PC-9 (cell line): ENCODE measurements at regions not wholly inside any gene's neighbourhood (a gene's known extent, or its start where the extent isn't known, plus 50 kb on each side); places are given as distances from the start of the nearest gene placed in this dataset.

Experiments
- BruUV-seq: library from RNA; stranded (reverse); fragments of 400-500 nt; replicated peaks from 2 replicates; lab custom pipeline; 2021; lab: Mats Ljungman, UMichigan
- CTCF ChIA-PET: fragments of 300-600 bp; sonication (Branson Sonifier 250); formaldehyde crosslinking; loops from one replicate; lab custom pipeline; 2022; ENCODE audit warnings: antibody characterized with exemption; lab: Charles Lee
- POLR2A ChIA-PET: fragments of 300-600 bp; sonication (Branson Sonifier 250); formaldehyde crosslinking; loops from one replicate; lab custom pipeline; 2022; ENCODE audit warnings: antibody characterized with exemption; ENCODE audit not compliant: unreplicated experiment; lab: Charles Lee
- DNase-seq, 2 experiments: peaks; one replicate each; pipeline versions ENCODE4 v3.0.0 to v3.0.0-alpha.2; 2015 to 2022; ENCODE audit warnings: mixed read lengths in 1 of 2
- H2AFZ ChIP-seq: fragments of 200-600 bp; sonication (generic); 2 replicates; pipeline ENCODE4 v1.8.1; 2017; ENCODE audit warnings: antibody characterized with exemption
- H3F3A ChIP-seq: fragments of 200-600 bp; sonication (generic); 2 replicates; pipeline ENCODE4 v1.8.1; 2017; ENCODE audit warnings: antibody characterized with exemption, mild to moderate bottlenecking, low read depth; ENCODE audit not compliant: insufficient read depth
- H3K27ac ChIP-seq: fragments of 200-600 bp; sonication (generic); 2 replicates; pipeline ENCODE4 v1.6.1; 2016; ENCODE audit warnings: mixed run types
- H3K27me3 ChIP-seq: fragments of 200-600 bp; sonication (generic); 2 replicates; pipeline ENCODE4 v1.6.1; 2016; ENCODE audit warnings: low read depth, mixed run types; ENCODE audit not compliant: insufficient read depth
- H3K36me3 ChIP-seq: fragments of 200-600 bp; sonication (generic); 2 replicates; pipeline ENCODE4 v1.6.1; 2016; ENCODE audit warnings: low read depth, mixed run types
- H3K4me1 ChIP-seq: fragments of 200-600 bp; sonication (generic); replicated peaks from 2 replicates; pipeline ENCODE4 v1.6.1; 2016; ENCODE audit warnings: mixed run types; ENCODE audit not compliant: insufficient read depth
- H3K4me2 ChIP-seq: fragments of 200-600 bp; sonication (generic); 2 replicates; pipeline ENCODE4 v1.6.1; 2017; ENCODE audit warnings: mixed run types
- H3K4me3 ChIP-seq: fragments of 200-600 bp; sonication (generic); 2 replicates; pipeline ENCODE4 v1.6.1; 2016; ENCODE audit warnings: mixed run types
- H3K79me2 ChIP-seq: fragments of 200-600 bp; sonication (generic); 2 replicates; pipeline ENCODE4 v1.6.1; 2017; ENCODE audit warnings: low read depth, mixed run types
- H3K9me2 ChIP-seq: fragments of 200-600 bp; sonication (generic); 2 replicates; pipeline ENCODE4 v1.8.1; 2017; ENCODE audit warnings: mild to moderate bottlenecking; ENCODE audit not compliant: insufficient read depth
- H3K9me3 ChIP-seq: fragments of 200-600 bp; sonication (generic); 2 replicates; pipeline ENCODE4 v1.8.1; 2016; ENCODE audit warnings: low read depth; ENCODE audit not compliant: insufficient read depth
- H4K20me1 ChIP-seq: fragments of 200-600 bp; sonication (generic); 2 replicates; pipeline ENCODE4 v1.8.1; 2017; ENCODE audit not compliant: insufficient read depth
- CTCF ChIP-seq: fragments of 200-600 bp; sonication (generic); conservative IDR thresholded peaks from 2 replicates; pipeline ENCODE4 v1.6.1; 2017; ENCODE audit warnings: mixed run types, antibody characterized with exemption, mild to moderate bottlenecking, moderate library complexity
- EZH2 ChIP-seq: fragments of 200-600 bp; sonication (generic); IDR thresholded peaks from 2 replicates; pipeline ENCODE4 v1.8.0; 2017; ENCODE audit warnings: antibody characterized with exemption, low read depth
- intact Hi-C: fragments of 100-400 bp; cut with micrococcal nuclease; formaldehyde crosslinking; loops from one replicate; pipeline ENCODE4 v1.10.0; 2022; ENCODE audit not compliant: unreplicated experiment

DNA sequence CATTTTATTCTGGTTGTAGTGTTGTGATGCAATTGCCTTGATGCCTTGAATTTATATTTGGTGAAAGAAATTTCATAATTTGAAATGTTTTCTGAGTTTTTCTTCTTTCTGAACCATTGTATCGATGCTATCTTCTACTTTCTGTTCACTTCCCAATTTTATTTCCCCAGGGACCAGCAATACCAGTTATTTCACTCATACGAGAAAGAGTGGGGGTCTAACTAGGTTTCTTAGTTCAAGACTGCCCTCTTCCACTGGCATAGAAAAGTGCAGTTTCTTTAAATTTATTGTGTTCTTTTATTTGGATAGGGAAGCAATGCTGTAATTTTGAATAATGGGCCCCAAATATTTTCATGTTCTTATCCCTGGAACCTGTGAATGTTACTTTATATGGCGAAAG is 544.0 kb upstream of the ADGRL3 start:
- POLR2A ChIA-PET: no interaction called here
- H3K27me3 ChIP-seq: no peaks in the 10 kb centered on the region
- no peak overlapping the region for H3K4me2 ChIP-seq
- no peak overlapping the region for H2AFZ ChIP-seq
- no peaks in the 10 kb centered on the region for H3K4me1 ChIP-seq
- no peaks in the 10 kb centered on the region for H3K79me2 ChIP-seq
- BruUV-seq: no TSS peak
- no peak overlapping the region for H3K27ac ChIP-seq
- no peaks in the 10 kb centered on the region for H3K36me3 ChIP-seq
- no peaks in the 10 kb centered on the region for H3K9me2 ChIP-seq
- no peaks in the 10 kb centered on the region for H3K9me3 ChIP-seq
- H3K4me3 ChIP-seq: no peak overlapping the region
- intact Hi-C loops: no loop called here
- H4K20me1 ChIP-seq: no peaks in the 10 kb centered on the region
- TF ChIP-seq CTCF (no peak), EZH2 (no peak)
- no peaks in the 10 kb centered on the region for H3F3A ChIP-seq
- no peak for DNase-seq
- CTCF ChIA-PET: no interaction called here

- no peak for TF ChIP-seq EZH2
- TF ChIP-seq CTCF: no peak
- Histone ChIP-seq H3K79me2 (no peaks in the 10 kb centered on the region), H3F3A (no peaks in the 10 kb centered on the region), H3K36me3 (no peaks in the 10 kb centered on the region), H3K27ac (no peak overlapping the region), H3K4me2 (no peak overlapping the region), H3K9me2 (no peaks in the 10 kb centered on the region), H4K20me1 (no peaks in the 10 kb centered on the region), H2AFZ (no peak overlapping the region), H3K4me3 (no peak overlapping the region), H3K9me3 (no peaks in the 10 kb centered on the region), H3K4me1 (no peaks in the 10 kb centered on the region), H3K27me3 (no peaks in the 10 kb centered on the region)
- no TSS peak for BruUV-seq
- POLR2A ChIA-PET: no interaction called here
- CTCF ChIA-PET: no interaction called here
- DNase-seq: no peak
- intact Hi-C loops: no loop called here
Measured at GRCh38 chr4:60657041-60657440, 543.1 kb upstream of the ADGRL3 start.

GRCh38 chr4:60657807-60658206 is 542.3 kb upstream of the ADGRL3 start:
- no peaks in the 10 kb centered on the region for H3F3A ChIP-seq

More at GRCh38 chr4:60657807-60658206, 542.3 kb upstream of the ADGRL3 start:
- CTCF ChIA-PET: no interaction called here
- H3K27me3 ChIP-seq: no peaks in the 10 kb centered on the region
- no peaks in the 10 kb centered on the region for H3K79me2 ChIP-seq
- H3K27ac ChIP-seq: no peak overlapping the region
- no peaks in the 10 kb centered on the region for H4K20me1 ChIP-seq
- H3K9me3 ChIP-seq: no peaks in the 10 kb centered on the region
- no peak overlapping the region for H3K4me2 ChIP-seq
- POLR2A ChIA-PET: no interaction called here
- H3K4me1 ChIP-seq: no peaks in the 10 kb centered on the region
- TF ChIP-seq EZH2 (no peak), CTCF (no peak)
- no peak overlapping the region for H2AFZ ChIP-seq
- BruUV-seq: no TSS peak
- intact Hi-C loops: no loop called here
- no peaks in the 10 kb centered on the region for H3K9me2 ChIP-seq
- DNase-seq: no peak
- no peaks in the 10 kb centered on the region for H3K36me3 ChIP-seq
- H3K4me3 ChIP-seq: no peak overlapping the region
